IPS-15b (cell line): ENCODE measurements at regions not wholly inside any gene's neighbourhood (a gene's known extent, or its start where the extent isn't known, plus 50 kb on each side); places are given as distances from the start of the nearest gene placed in this dataset.

ENCODE experiments used
- H3K27me3 ChIP-seq: one replicate; pipeline ENCODE4 v1.6.1; 2013; ENCODE audit warnings: low read length; ENCODE audit not compliant: control insufficient read depth, insufficient read depth
- H3K36me3 ChIP-seq: one replicate; pipeline ENCODE4 v1.6.1; 2013; ENCODE audit warnings: low read length; ENCODE audit not compliant: control insufficient read depth, insufficient read depth
- H3K4me1 ChIP-seq: one replicate; pipeline ENCODE4 v1.6.1; 2013; ENCODE audit warnings: mild to moderate bottlenecking, low read length; ENCODE audit not compliant: control insufficient read depth, insufficient read depth
- H3K4me3 ChIP-seq: one replicate; pipeline ENCODE4 v1.5.1; 2013; ENCODE audit warnings: low read depth, low read length
- H3K9ac ChIP-seq: one replicate; pipeline ENCODE4 v1.6.1; 2013; ENCODE audit warnings: low read depth, mild to moderate bottlenecking, low read length
- H3K9me3 ChIP-seq: one replicate; pipeline ENCODE4 v1.6.1; 2013; ENCODE audit warnings: mild to moderate bottlenecking, low read length; ENCODE audit not compliant: control insufficient read depth, insufficient read depth

- Histone ChIP-seq H3K9ac (no peak overlapping the region), H3K9me3 (peaks cover 4% of the 10 kb centered on the region), H3K4me1 (no peaks in the 10 kb centered on the region), H3K27me3 (no peaks in the 10 kb centered on the region), H3K4me3 (no peak overlapping the region), H3K36me3 (no peaks in the 10 kb centered on the region)
Measured at GRCh38 chr1:2965676-2966075, 55.6 kb upstream of the ACTRT2 start.

GRCh38 chr1:2966449-2967328 lies 54.6 kb upstream of the ACTRT2 start:
- no peaks in the 10 kb centered on the region for H3K27me3 ChIP-seq
- H3K4me3 ChIP-seq, result no peak overlapping the region
- H3K36me3 ChIP-seq, result no peaks in the 10 kb centered on the region
- H3K9ac ChIP-seq, result no peak overlapping the region
- H3K4me1 ChIP-seq, result no peaks in the 10 kb centered on the region
- no peaks in the 10 kb centered on the region for H3K9me3 ChIP-seq

- no peaks in the 10 kb centered on the region for H3K9me3 ChIP-seq
- H3K4me3 ChIP-seq, result no peak overlapping the region
- H3K4me1 ChIP-seq, result no peaks in the 10 kb centered on the region
- H3K36me3 ChIP-seq, result no peaks in the 10 kb centered on the region
- H3K27me3 ChIP-seq, result no peaks in the 10 kb centered on the region
- H3K9ac ChIP-seq, result no peak overlapping the region
Measured at GRCh38 chr1:2967329-2967725, 53.9 kb upstream of the ACTRT2 start.

- Histone ChIP-seq H3K36me3 (no peaks in the 10 kb centered on the region), H3K9me3 (no peaks in the 10 kb centered on the region), H3K4me1 (no peaks in the 10 kb centered on the region), H3K4me3 (no peak overlapping the region), H3K9ac (no peak overlapping the region), H3K27me3 (no peaks in the 10 kb centered on the region)
Measured at GRCh38 chr1:2967881-2968280, 53.4 kb upstream of the ACTRT2 start.

GRCh38 chr1:2968471-2968881 lies 52.8 kb upstream of the ACTRT2 start:
- no peaks in the 10 kb centered on the region for H3K4me1 ChIP-seq
- no peaks in the 10 kb centered on the region for H3K27me3 ChIP-seq
- no peak overlapping the region for H3K9ac ChIP-seq
- H3K4me3 ChIP-seq, result no peak overlapping the region
- H3K9me3 ChIP-seq, result no peaks in the 10 kb centered on the region
- H3K36me3 ChIP-seq, result no peaks in the 10 kb centered on the region

- no peaks in the 10 kb centered on the region for H3K4me1 ChIP-seq
- H3K9me3 ChIP-seq, result no peaks in the 10 kb centered on the region
- H3K4me3 ChIP-seq, result no peak overlapping the region
- no peaks in the 10 kb centered on the region for H3K36me3 ChIP-seq
- no peak overlapping the region for H3K9ac ChIP-seq
- H3K27me3 ChIP-seq, result no peaks in the 10 kb centered on the region
Measured at GRCh38 chr1:2969011-2969844, 52.0 kb upstream of the ACTRT2 start.

- Histone ChIP-seq H3K27me3 (no peaks in the 10 kb centered on the region), H3K4me1 (no peaks in the 10 kb centered on the region), H3K4me3 (no peak overlapping the region), H3K36me3 (no peaks in the 10 kb centered on the region), H3K9me3 (no peaks in the 10 kb centered on the region), H3K9ac (no peak overlapping the region)
Measured at GRCh38 chr1:2969845-2970291, 51.4 kb upstream of the ACTRT2 start.

GRCh38 chr1:2970311-2971071 lies 50.8 kb upstream of the ACTRT2 start:
- Histone ChIP-seq H3K4me1 (no peaks in the 10 kb centered on the region), H3K9ac (no peak overlapping the region), H3K36me3 (no peaks in the 10 kb centered on the region), H3K27me3 (no peaks in the 10 kb centered on the region), H3K4me3 (no peak overlapping the region), H3K9me3 (no peaks in the 10 kb centered on the region)

- no peaks in the 10 kb centered on the region for H3K36me3 ChIP-seq
- no peak overlapping the region for H3K9ac ChIP-seq
- H3K4me1 ChIP-seq, result no peaks in the 10 kb centered on the region
- H3K27me3 ChIP-seq, result no peaks in the 10 kb centered on the region
- H3K9me3 ChIP-seq, result no peaks in the 10 kb centered on the region
- no peak overlapping the region for H3K4me3 ChIP-seq
Measured at GRCh38 chr1:2971101-2971501, 50.2 kb upstream of the ACTRT2 start.
